ENCODE measurements at regions not wholly inside any gene's neighbourhood (a gene's known extent, or its start where the extent isn't known, plus 50 kb on each side); places are given as distances from the start of the nearest gene placed in this dataset.

DNA sequence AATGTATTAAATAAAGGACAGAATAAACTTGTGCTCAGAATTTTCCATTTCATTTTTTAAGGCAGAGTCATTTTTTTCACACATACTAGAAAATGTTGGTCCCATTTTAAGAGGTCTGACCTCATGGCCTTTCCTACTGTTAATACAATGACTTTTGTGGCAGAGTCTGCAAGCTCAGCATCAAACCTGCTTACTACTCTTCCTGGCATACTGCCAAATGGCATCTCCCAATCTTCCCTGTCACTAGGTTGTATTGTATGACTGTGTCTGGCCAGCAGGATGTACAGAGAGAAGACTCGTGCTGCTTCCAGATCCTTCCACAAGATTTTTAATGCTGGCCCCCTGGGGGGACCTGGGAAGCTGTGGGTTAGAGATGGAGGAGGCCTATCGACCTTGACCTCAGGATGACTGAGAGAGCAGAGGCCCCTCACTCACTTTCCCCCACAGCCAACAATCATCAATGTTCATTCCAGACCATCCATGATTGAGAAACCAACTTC, 64.7 kb downstream of the BARX1 start:
- no peak for TF ChIP-seq POLR2A (IDR thresholded peaks at IDR 0.05)
- TF ChIP-seq, protein P1, sequence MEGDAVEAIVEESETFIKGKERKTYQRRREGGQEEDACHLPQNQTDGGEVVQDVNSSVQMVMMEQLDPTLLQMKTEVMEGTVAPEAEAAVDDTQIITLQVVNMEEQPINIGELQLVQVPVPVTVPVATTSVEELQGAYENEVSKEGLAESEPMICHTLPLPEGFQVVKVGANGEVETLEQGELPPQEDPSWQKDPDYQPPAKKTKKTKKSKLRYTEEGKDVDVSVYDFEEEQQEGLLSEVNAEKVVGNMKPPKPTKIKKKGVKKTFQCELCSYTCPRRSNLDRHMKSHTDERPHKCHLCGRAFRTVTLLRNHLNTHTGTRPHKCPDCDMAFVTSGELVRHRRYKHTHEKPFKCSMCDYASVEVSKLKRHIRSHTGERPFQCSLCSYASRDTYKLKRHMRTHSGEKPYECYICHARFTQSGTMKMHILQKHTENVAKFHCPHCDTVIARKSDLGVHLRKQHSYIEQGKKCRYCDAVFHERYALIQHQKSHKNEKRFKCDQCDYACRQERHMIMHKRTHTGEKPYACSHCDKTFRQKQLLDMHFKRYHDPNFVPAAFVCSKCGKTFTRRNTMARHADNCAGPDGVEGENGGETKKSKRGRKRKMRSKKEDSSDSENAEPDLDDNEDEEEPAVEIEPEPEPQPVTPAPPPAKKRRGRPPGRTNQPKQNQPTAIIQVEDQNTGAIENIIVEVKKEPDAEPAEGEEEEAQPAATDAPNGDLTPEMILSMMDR (IDR thresholded peaks at IDR 0.05 in 4 of 5, conservative IDR thresholded peaks at IDR 0.05 in 1 of 5), result no peak

All from gastrocnemius medialis (tissue), 4 donors.